HepG2 (cell line): ENCODE measurements at regions not wholly inside any gene's neighbourhood (a gene's known extent, or its start where the extent isn't known, plus 50 kb on each side); places are given as distances from the start of the nearest gene placed in this dataset.

ENCODE experiments used
- ATAC-seq: fragments of 200-7000 bp; cut with Tn5 transposase; 3 replicates; pipeline ENCODE4 v1.9.1; 2020; ENCODE audit warnings: mild to moderate bottlenecking, moderate library complexity
- BruUV-seq: library from RNA; stranded (reverse); fragments of 400-500 nt; replicated peaks from 2 replicates; lab custom pipeline; 2021; lab: Mats Ljungman, UMichigan
- CTCF ChIA-PET: fragments of 300-600 bp; formaldehyde crosslinking; extraction: SDS; loops from one replicate; lab custom pipeline; 2021; ENCODE audit warnings: low total read pairs, inconsistent platforms, low intra/inter-chr PET ratio; lab: Yijun Ruan, JAX
- POLR2A ChIA-PET: fragments of 350-600 bp; sonication (Branson Sonifier 250); formaldehyde crosslinking; loops from one replicate; lab custom pipeline; 2020; ENCODE audit warnings: antibody characterized with exemption, inconsistent platforms; lab: Yijun Ruan, JAX
- DNase-seq: peaks from one replicate; pipeline ENCODE4 v3.0.0-alpha.2; 2015; ENCODE audit warnings: low spot score
- FAIRE-seq: peaks from 3 replicates; lab custom pipeline; 2011; peaks lifted over from hg19 to GRCh38; lab: Jason Lieb, UNC
- H2AFZ ChIP-seq: one replicate; pipeline ENCODE4 v1.6.1; 2011; ENCODE audit warnings: low read length, inconsistent platforms
- H3K27ac ChIP-seq: fragments of 300-600 bp; 3 replicates; pipeline ENCODE4 v1.8.0; 2011; ENCODE audit warnings: mixed run types, mild to moderate bottlenecking, mixed read lengths, low read length, inconsistent platforms; ENCODE audit not compliant: insufficient read depth; ENCODE audit errors: extremely low read length
- H3K27me3 ChIP-seq, 2 experiments: fragments of 200-600 bp in 1 of 2; 2 replicates in 1 of 2; 3 replicates in 1 of 2; pipeline versions ENCODE4 v1.6.0 to v1.8.0; 2011; ENCODE audit warnings: low read length in 2 of 2, mild to moderate bottlenecking in 2 of 2, moderate library complexity in 2 of 2, inconsistent platforms in 1 of 2; ENCODE audit not compliant: insufficient read depth in 2 of 2, control insufficient read depth in 1 of 2
- H3K36me3 ChIP-seq, 2 experiments: fragments of 200-600 bp in 1 of 2; replicated peaks in 1 of 2; 2 replicates in 1 of 2; 3 replicates in 1 of 2; pipeline versions ENCODE4 v1.5.1 to v1.8.0; 2011; ENCODE audit warnings: low read length in 2 of 2, inconsistent platforms in 1 of 2; ENCODE audit not compliant: insufficient read depth in 2 of 2, control insufficient read depth in 1 of 2
- H3K4me1 ChIP-seq: 2 replicates; pipeline ENCODE4 v1.5.1; 2012; ENCODE audit warnings: low read length, inconsistent platforms; ENCODE audit not compliant: insufficient read depth
- H3K4me2 ChIP-seq: 2 replicates; pipeline ENCODE4 v1.6.0; 2011; ENCODE audit warnings: low read depth, low read length, inconsistent platforms
- H3K4me3 ChIP-seq, 3 experiments: fragments of 200-600 bp in 1 of 3; sonication (generic), shearing (Covaris generic) in 1 of 3; replicated peaks in 1 of 3; 2 replicates each; pipeline ENCODE4 v1.5.1; 2011 to 2016; ENCODE audit warnings: low read length in 3 of 3, inconsistent platforms in 2 of 3, low read depth in 2 of 3, mild to moderate bottlenecking in 2 of 3, control low read depth in 1 of 3, mixed read lengths in 1 of 3; ENCODE audit not compliant: insufficient read depth in 1 of 3
- H3K79me2 ChIP-seq: one replicate; pipeline ENCODE4 v1.6.1; 2011; ENCODE audit warnings: low read length, inconsistent platforms; ENCODE audit not compliant: insufficient read depth
- H3K9ac ChIP-seq: 2 replicates; pipeline ENCODE4 v1.6.0; 2011; ENCODE audit warnings: mild to moderate bottlenecking, low read depth, low read length, inconsistent platforms; ENCODE audit not compliant: insufficient read depth
- H3K9me3 ChIP-seq: 2 replicates; pipeline ENCODE4 v1.5.1; 2012; ENCODE audit warnings: mild to moderate bottlenecking, low read length
- H4K20me1 ChIP-seq: 2 replicates; pipeline ENCODE4 v1.6.0; 2011; ENCODE audit warnings: inconsistent platforms, mild to moderate bottlenecking, low read length, moderate library complexity; ENCODE audit not compliant: insufficient read depth
- CSRNP2 ChIP-seq: sonication (generic); formaldehyde crosslinking; conservative IDR thresholded peaks from 2 replicates; pipeline ENCODE4 v1.8.0; 2022; ENCODE audit warnings: low read depth, missing genetic modification reagents
- ETV5 ChIP-seq: IDR thresholded peaks from 2 replicates; pipeline ENCODE4 v1.6.1; 2018; ENCODE audit warnings: missing biosample characterization, missing genetic modification reagents, inconsistent platforms, borderline replicate concordance
- HDAC2 ChIP-seq: sonication (generic); formaldehyde crosslinking; IDR thresholded peaks from 2 replicates; pipeline ENCODE4 v1.4.0; 2020; ENCODE audit warnings: missing genetic modification reagents
- MLLT10 ChIP-seq: sonication (generic); formaldehyde crosslinking; IDR thresholded peaks from 2 replicates; pipeline ENCODE4 v1.4.0; 2020; ENCODE audit warnings: missing genetic modification reagents
- POLR2A ChIP-seq, 2 experiments: IDR thresholded peaks; 2 replicates each; pipeline ENCODE4 v1.6.1; 2011; ENCODE audit warnings: low read depth in 2 of 2, low read length in 2 of 2, mild to moderate bottlenecking in 1 of 2, moderate library complexity in 1 of 2; ENCODE audit not compliant: insufficient read depth in 1 of 2
- RBM39 ChIP-seq: fragments of 200-400 bp; formaldehyde crosslinking; IDR thresholded peaks from one replicate; pipeline ENCODE4 v1.6.1; 2018; ENCODE audit warnings: antibody characterized with exemption, mild to moderate bottlenecking, low read depth, low read length; ENCODE audit not compliant: poor library complexity, severe bottlenecking
- RNF2 ChIP-seq: fragments of 450-650 bp; conservative IDR thresholded peaks from 2 replicates; pipeline ENCODE4 v1.6.1; 2016; ENCODE audit warnings: low read depth
- SP140L ChIP-seq: sonication (generic); formaldehyde crosslinking; IDR thresholded peaks from 2 replicates; pipeline ENCODE4 v1.4.0; 2020; ENCODE audit warnings: missing genetic modification reagents, borderline replicate concordance
- SP2 ChIP-seq: sonication (generic); formaldehyde crosslinking; IDR thresholded peaks from 2 replicates; pipeline ENCODE4 v1.5.1; 2020; ENCODE audit warnings: mild to moderate bottlenecking, missing genetic modification reagents
- SRSF4 ChIP-seq: fragments of 200-400 bp; formaldehyde crosslinking; IDR thresholded peaks from one replicate; pipeline ENCODE4 v1.6.1; 2018; ENCODE audit warnings: mild to moderate bottlenecking, low read depth, low read length, moderate library complexity; ENCODE audit not compliant: poor library complexity, severe bottlenecking
- UBTF ChIP-seq: sonication (generic); formaldehyde crosslinking; IDR thresholded peaks from 2 replicates; pipeline ENCODE4 v1.4.0; 2020; ENCODE audit warnings: mild to moderate bottlenecking, missing genetic modification reagents
- YEATS2 ChIP-seq: sonication (generic); formaldehyde crosslinking; IDR thresholded peaks from 2 replicates; pipeline ENCODE4 v1.4.0; 2020; ENCODE audit warnings: missing genetic modification reagents, borderline replicate concordance
- ZBTB44 ChIP-seq: sonication (generic); formaldehyde crosslinking; IDR thresholded peaks from 2 replicates; pipeline ENCODE4 v1.4.0; 2020; ENCODE audit warnings: missing genetic modification reagents
- ZNF160 ChIP-seq: sonication (generic); formaldehyde crosslinking; IDR thresholded peaks from 2 replicates; pipeline ENCODE4 v1.8.0; 2022; ENCODE audit warnings: mild to moderate bottlenecking, inconsistent platforms, missing genetic modification reagents
- ZNF816 ChIP-seq: sonication (generic); formaldehyde crosslinking; IDR thresholded peaks from 2 replicates; pipeline ENCODE4 v1.8.0; 2022; ENCODE audit warnings: missing genetic modification reagents, mild to moderate bottlenecking, borderline replicate concordance
- WGBS: methylation state at CpG from one replicate; pipeline ENCODE4 v1.1.6; 2017; ENCODE audit warnings: low lambda C conversion rate; 5-methylcytosine and 5-hydroxymethylcytosine counted together
- in situ Hi-C: cut with HindIII; loops from 2 replicates; pipeline ENCODE4 v1.10.0; 2017; ENCODE audit warnings: low pct_unique_long_range_greater_than_20kb; ENCODE audit not compliant: extremely low pct_ligation_motif_present
- intact Hi-C: fragments of 100-400 bp; cut with micrococcal nuclease; formaldehyde crosslinking; loops from one replicate; pipeline ENCODE4 v1.10.0; 2022; ENCODE audit not compliant: unreplicated experiment

- TF ChIP-seq UBTF (CRISPR knock-in tag) (peak; percentile 37; the same call in 1 of the 2 replicates), SP140L (CRISPR knock-in tag) (no peak)
These were observed 293.9 kb downstream of the ZSWIM6 start (continued) for GRCh38 chr5:61625681-61626621.

- 67% methylated on average over 10 of the region's 10 CpGs for WGBS
- BruUV-seq, result no TSS peak
- no peak for TF ChIP-seq POLR2A (IDR thresholded peaks at IDR 0.05; ENCODE audit: insufficient read depth in 1 of 2, low read depth in 2 of 2, low read length in 2 of 2)
- TF ChIP-seq ZBTB44, result no peak
- no peak for TF ChIP-seq ZNF160
- no peak for TF ChIP-seq SRSF4
- TF ChIP-seq ZNF816, result no peak
- TF ChIP-seq CSRNP2 (CRISPR knock-in tag), result no peak
- no peak for TF ChIP-seq ETV5
- no peak for TF ChIP-seq HDAC2
- no peak for TF ChIP-seq SP2 (CRISPR knock-in tag)
- no peak for TF ChIP-seq YEATS2 (CRISPR knock-in tag)
- TF ChIP-seq RNF2, result no peak
- no peak for TF ChIP-seq MLLT10
- no peak for TF ChIP-seq RBM39
These were observed 294.7 kb downstream of the ZSWIM6 start for GRCh38 chr5:61626639-61627282.

More at GRCh38 chr5:61626639-61627282, 294.7 kb downstream of the ZSWIM6 start:
- no peaks in the 10 kb centered on the region for H3K79me2 ChIP-seq
- in situ Hi-C loops, result no loop called here
- peaks cover 1 to 20% of the 10 kb centered on the region in 2 experiments; a peak in 3 of 5 replicates for H3K27me3 ChIP-seq
- H3K4me2 ChIP-seq, result no peak overlapping the region
- H4K20me1 ChIP-seq, result no peaks in the 10 kb centered on the region
- no peak overlapping the region for H3K27ac ChIP-seq
- FAIRE-seq (no peak), ATAC-seq (no peak), DNase-seq (no peak)
- CTCF ChIA-PET, result no interaction called here
- H3K9ac ChIP-seq, result no peak overlapping the region
- POLR2A ChIA-PET, result no interaction called here
- intact Hi-C loops, result no loop called here
- no peaks in the 10 kb centered on the region for H3K9me3 ChIP-seq
- no peak overlapping the region for H3K4me3 ChIP-seq
- H3K4me1 ChIP-seq, result no peaks in the 10 kb centered on the region
- no peaks in the 10 kb centered on the region for H3K36me3 ChIP-seq
- H2AFZ ChIP-seq, result no peak overlapping the region
